B cell (primary cell): ENCODE measurements at regions not wholly inside any gene's neighbourhood (a gene's known extent, or its start where the extent isn't known, plus 50 kb on each side); places are given as distances from the start of the nearest gene placed in this dataset.
"Not testable (repeated sequence)": the region's sequence is repeated elsewhere in the genome, so short reads cannot be mapped to it uniquely, and the experiment has no call there.

Source experiments
- CTCF ChIP-seq: fragments of 200-600 bp; IDR thresholded peaks from one replicate; pipeline ENCODE4 v1.8.0; 2022; ENCODE audit warnings: antibody characterized with exemption, mild to moderate bottlenecking
- EZH2 ChIP-seq: IDR thresholded peaks from 2 replicates; pipeline ENCODE4 v1.6.1; 2012; ENCODE audit warnings: borderline replicate concordance, low read depth, mild to moderate bottlenecking, moderate library complexity, low read length; ENCODE audit not compliant: insufficient read depth, poor library complexity, severe bottlenecking

- not testable (repeated sequence) for TF ChIP-seq CTCF, EZH2
Observed at GRCh38 chr12:9422689-9423088, 185.0 kb downstream of the KLRB1 start.
